ENCODE measurements at regions not wholly inside any gene's neighbourhood (a gene's known extent, or its start where the extent isn't known, plus 50 kb on each side); places are given as distances from the start of the nearest gene placed in this dataset.

DNA sequence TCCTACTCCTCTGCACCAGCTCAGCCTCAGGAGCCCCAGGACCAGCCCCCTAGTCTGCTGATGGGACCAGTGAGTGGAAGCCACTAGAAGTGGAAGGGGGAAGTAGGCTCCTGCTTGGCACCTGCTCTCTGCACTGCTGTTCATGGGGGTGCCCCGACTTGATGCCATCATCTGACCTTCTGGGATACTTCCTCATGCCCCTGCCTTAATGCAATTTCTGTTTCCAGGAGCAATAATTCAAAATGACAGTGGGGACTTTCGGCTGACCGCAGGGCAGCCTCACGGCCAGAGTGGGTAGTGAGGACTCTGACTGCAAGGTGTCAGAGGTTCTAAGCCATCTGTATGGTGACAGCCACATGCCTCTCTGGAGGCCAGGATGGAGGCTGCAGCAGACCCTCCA, 196.4 kb upstream of the WSCD1 start:
- Histone ChIP-seq H3K27me3 (no peaks in the 10 kb centered on the region), H3K9me3 (no peaks in the 10 kb centered on the region), H3K4me1 (no peaks in the 10 kb centered on the region), H3K36me3 (no peaks in the 10 kb centered on the region), H3K27ac (no peak overlapping the region), H3K4me3 (no peak overlapping the region)
- TF ChIP-seq POLR2A (IDR thresholded peaks at IDR 0.05), result no peak
- TF ChIP-seq, protein P1, sequence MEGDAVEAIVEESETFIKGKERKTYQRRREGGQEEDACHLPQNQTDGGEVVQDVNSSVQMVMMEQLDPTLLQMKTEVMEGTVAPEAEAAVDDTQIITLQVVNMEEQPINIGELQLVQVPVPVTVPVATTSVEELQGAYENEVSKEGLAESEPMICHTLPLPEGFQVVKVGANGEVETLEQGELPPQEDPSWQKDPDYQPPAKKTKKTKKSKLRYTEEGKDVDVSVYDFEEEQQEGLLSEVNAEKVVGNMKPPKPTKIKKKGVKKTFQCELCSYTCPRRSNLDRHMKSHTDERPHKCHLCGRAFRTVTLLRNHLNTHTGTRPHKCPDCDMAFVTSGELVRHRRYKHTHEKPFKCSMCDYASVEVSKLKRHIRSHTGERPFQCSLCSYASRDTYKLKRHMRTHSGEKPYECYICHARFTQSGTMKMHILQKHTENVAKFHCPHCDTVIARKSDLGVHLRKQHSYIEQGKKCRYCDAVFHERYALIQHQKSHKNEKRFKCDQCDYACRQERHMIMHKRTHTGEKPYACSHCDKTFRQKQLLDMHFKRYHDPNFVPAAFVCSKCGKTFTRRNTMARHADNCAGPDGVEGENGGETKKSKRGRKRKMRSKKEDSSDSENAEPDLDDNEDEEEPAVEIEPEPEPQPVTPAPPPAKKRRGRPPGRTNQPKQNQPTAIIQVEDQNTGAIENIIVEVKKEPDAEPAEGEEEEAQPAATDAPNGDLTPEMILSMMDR (IDR thresholded peaks at IDR 0.05), result no peak
- no peak for DNase-seq

DNA sequence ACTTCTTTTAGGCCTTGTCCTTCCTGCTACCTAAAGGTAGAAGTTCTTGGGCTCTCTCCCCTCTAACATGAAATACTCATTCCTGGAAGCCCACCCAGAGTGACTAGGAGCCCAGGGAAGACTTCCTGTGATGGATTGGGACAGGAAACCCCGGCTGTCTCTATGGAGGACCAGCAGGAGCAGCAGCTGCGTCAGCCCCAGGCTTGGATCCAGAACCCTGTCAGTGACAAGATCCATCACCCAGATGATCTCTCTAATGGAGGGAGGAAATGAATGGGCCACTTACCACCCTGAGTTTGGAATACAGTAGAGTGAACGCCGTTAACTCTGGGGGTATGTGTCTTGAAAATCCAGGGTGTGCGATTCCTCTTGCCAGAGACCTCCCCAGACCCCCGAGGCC, 195.7 kb upstream of the WSCD1 start:
- DNase-seq, result no peak
- H3K27me3 ChIP-seq, result no peaks in the 10 kb centered on the region
- TF ChIP-seq POLR2A (IDR thresholded peaks at IDR 0.05), result no peak
- TF ChIP-seq, protein P1 (IDR thresholded peaks at IDR 0.05), result no peak
- no peak overlapping the region for H3K27ac ChIP-seq
- no peaks in the 10 kb centered on the region for H3K36me3 ChIP-seq
- no peak overlapping the region for H3K4me3 ChIP-seq
- no peaks in the 10 kb centered on the region for H3K4me1 ChIP-seq
- no peaks in the 10 kb centered on the region for H3K9me3 ChIP-seq

DNA sequence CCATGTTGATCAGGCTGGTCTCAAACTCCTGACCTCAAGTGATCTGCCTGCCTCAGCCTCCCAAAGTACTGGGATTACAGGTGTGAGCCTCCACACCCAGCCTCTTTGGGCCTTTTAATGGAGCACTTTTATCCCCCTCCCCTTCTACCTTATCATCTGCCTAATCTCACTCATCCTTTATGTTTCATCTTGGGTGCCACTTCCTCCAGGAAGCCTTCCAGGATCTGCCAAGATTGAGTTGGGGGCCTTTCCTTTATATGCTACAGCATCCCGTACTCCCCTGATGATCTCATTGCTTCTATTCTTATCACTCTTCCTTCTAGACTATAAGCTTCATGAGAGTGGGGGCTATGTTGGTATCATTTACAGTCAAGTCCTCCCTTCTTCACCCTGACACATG, 192.8 kb upstream of the WSCD1 start:
- no peaks in the 10 kb centered on the region for H3K9me3 ChIP-seq
- TF ChIP-seq, protein P1 (IDR thresholded peaks at IDR 0.05), result no peak
- TF ChIP-seq POLR2A (IDR thresholded peaks at IDR 0.05), result no peak
- no peak overlapping the region for H3K4me3 ChIP-seq
- no peaks in the 10 kb centered on the region for H3K27me3 ChIP-seq
- DNase-seq, result no peak
- no peaks in the 10 kb centered on the region for H3K4me1 ChIP-seq
- no peaks in the 10 kb centered on the region for H3K36me3 ChIP-seq
- no peak overlapping the region for H3K27ac ChIP-seq

DNA sequence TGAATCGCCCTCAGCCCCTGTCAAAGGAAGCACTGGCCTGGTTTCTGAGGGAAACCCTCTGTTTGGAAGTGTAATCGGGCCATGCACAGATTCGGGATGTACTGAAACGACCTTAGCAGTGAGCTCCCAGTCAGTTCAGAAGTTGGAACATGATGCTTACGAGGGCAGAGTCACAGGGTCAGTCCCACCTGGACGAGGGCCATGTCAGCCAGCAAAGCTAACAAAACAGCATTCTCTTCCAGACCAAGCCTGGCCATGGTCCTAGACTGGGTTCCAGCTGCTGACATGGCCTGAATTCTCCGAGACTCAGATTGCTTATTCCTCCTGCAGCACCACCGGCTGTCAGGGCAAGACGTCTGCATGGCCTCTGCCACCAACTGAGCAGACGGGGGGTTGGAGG, 192.2 kb upstream of the WSCD1 start:
- Histone ChIP-seq H3K4me3 (no peak overlapping the region), H3K27ac (no peak overlapping the region)
- TF ChIP-seq, protein P1 (IDR thresholded peaks at IDR 0.05), result no peak
- TF ChIP-seq POLR2A (IDR thresholded peaks at IDR 0.05), result no peak

DNA sequence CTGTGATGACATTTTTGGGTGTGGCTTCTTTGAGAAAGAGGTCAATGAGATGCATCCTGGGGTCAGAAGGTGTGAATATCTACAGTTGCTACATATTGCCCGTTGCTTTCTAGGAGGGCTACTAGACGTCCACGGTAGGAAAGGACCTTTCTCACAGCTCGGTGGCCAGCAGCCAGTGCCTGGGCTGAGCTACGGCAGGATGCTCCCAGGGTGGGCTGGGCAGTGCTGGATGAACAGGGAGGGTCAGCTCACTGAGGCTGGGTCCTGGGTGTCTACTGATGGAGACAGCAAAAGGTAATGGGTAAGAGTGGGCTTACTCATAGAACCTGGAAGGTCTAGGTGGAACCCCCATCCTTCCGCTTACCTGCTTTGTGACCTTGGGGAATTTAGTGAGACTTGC, 188.3 kb upstream of the WSCD1 start:
- Histone ChIP-seq H3K27me3 (no peaks in the 10 kb centered on the region), H3K4me3 (no peak overlapping the region), H3K9me3 (no peaks in the 10 kb centered on the region), H3K4me1 (no peaks in the 10 kb centered on the region), H3K27ac (no peak overlapping the region), H3K36me3 (no peaks in the 10 kb centered on the region)
- TF ChIP-seq, protein P1 (IDR thresholded peaks at IDR 0.05), result no peak
- no peak for TF ChIP-seq POLR2A (IDR thresholded peaks at IDR 0.05)
- no peak for DNase-seq

More for the DNA sequence above, 192.2 kb upstream of the WSCD1 start:
- no peak for DNase-seq
- Histone ChIP-seq H3K36me3 (no peaks in the 10 kb centered on the region), H3K4me1 (no peaks in the 10 kb centered on the region), H3K27me3 (no peaks in the 10 kb centered on the region), H3K9me3 (no peaks in the 10 kb centered on the region)

All from Peyer's patch (tissue), 4 donors.